ENCODE measurements at regions not wholly inside any gene's neighbourhood (a gene's known extent, or its start where the extent isn't known, plus 50 kb on each side); places are given as distances from the start of the nearest gene placed in this dataset.

DNA sequence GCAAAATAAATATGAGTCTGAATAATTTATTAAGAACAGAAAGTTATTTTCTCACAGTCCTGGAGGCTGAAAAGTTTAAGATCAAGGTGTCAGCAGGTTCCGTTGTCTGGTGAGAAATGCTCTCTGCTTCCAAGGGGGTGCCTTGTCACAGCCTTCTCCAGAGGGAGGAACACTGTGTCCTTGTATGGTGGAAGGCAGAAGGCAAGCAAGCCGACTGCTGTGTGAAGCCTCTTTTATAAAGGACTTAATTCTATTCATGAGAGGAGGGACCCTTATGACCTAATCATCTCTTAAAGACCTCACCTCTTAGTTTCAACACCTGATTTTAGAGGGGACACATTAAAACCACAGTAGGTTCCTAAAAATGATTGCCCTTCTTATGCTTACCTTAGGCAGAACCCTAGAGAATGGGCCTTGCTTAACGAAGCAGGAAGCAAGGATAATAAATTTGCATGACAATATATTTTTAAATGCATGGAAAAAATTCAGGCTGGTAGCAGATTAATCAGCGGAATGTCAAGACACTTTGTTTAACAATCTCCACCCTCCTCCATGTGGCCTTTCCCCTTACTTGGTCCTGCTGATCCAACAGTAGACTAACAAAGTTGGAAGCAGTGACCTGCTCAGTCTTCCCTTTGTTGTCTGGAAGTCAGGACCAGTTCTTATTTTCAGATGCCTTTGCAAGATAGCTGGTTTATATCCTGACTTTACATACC is 154.9 kb downstream of the DYRK2 start:
- Mint-ChIP-seq H3K4me1 (no peaks in the 10 kb centered on the region), H3K27me3 (no peaks in the 10 kb centered on the region), H3K4me3 (no peak overlapping the region), H3K9me3 (no peaks in the 10 kb centered on the region), H3K36me3 (ENCODE audit: low read depth) (no peaks in the 10 kb centered on the region), H3K27ac (no peak overlapping the region)
- POLR2A ChIA-PET, result no interaction called here
- CTCF ChIA-PET, result no interaction called here
- ATAC-seq (ENCODE audit: low read depth), result no peak
- DNase-seq, result no peak
- intact Hi-C loops (cut with micrococcal nuclease), result no loop called here
- TF ChIP-seq, protein P1, sequence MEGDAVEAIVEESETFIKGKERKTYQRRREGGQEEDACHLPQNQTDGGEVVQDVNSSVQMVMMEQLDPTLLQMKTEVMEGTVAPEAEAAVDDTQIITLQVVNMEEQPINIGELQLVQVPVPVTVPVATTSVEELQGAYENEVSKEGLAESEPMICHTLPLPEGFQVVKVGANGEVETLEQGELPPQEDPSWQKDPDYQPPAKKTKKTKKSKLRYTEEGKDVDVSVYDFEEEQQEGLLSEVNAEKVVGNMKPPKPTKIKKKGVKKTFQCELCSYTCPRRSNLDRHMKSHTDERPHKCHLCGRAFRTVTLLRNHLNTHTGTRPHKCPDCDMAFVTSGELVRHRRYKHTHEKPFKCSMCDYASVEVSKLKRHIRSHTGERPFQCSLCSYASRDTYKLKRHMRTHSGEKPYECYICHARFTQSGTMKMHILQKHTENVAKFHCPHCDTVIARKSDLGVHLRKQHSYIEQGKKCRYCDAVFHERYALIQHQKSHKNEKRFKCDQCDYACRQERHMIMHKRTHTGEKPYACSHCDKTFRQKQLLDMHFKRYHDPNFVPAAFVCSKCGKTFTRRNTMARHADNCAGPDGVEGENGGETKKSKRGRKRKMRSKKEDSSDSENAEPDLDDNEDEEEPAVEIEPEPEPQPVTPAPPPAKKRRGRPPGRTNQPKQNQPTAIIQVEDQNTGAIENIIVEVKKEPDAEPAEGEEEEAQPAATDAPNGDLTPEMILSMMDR (IDR thresholded peaks at IDR 0.05), result no peak

DNA sequence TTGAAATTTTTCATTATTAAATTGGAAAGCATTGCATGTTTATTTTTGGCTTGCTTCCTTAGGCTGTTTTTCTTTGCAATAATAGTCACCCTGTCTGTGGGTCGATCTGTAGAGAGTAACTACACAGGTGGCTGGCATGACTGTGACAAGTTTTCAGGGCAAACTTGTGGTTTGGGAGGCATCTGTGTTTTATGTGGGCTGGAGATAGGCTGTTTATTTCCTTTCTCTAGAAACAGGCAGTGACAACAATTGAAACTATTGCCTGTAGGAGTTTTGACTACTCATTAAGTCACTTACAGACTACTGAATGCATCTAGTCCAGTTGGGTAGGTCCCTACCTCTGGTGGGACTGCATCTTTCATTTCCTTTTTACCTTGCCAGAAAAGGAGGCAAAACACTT is 155.6 kb downstream of the DYRK2 start:
- H3K4me3 Mint-ChIP-seq, result no peak overlapping the region
- ChIA-PET POLR2A (no interaction called here), CTCF (no interaction called here)
- ATAC-seq (ENCODE audit: low read depth) (no peak), DNase-seq (no peak)
- intact Hi-C loops (cut with micrococcal nuclease), result no loop called here
- H3K4me1 Mint-ChIP-seq, result no peaks in the 10 kb centered on the region
- H3K27ac Mint-ChIP-seq, result no peak overlapping the region
- H3K27me3 Mint-ChIP-seq, result peaks cover 3% of the 10 kb centered on the region
- TF ChIP-seq, protein P1 (IDR thresholded peaks at IDR 0.05), result no peak
- no peaks in the 10 kb centered on the region for H3K9me3 Mint-ChIP-seq
- H3K36me3 Mint-ChIP-seq (ENCODE audit: low read depth), result no peaks in the 10 kb centered on the region

DNA sequence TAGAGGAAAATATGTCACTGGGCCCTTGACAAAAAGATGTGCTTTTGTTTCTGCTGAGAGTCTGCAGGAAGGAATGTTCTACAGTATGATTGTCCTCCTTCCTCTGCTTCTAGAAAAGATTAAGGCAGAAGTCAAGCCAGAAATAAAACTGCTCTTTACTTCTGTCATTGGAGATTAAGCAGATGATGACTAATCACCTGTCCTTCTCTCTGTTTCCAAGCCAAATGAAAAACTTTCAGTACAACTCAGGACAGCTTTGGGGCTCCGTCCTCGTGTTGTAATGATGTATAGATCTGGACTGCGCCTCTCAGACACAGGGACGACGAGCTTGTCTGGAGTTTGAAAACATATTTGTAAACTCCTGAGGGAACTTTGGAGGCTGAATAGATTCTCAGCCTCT is 159.3 kb downstream of the DYRK2 start:
- Mint-ChIP-seq H3K4me1 (no peaks in the 10 kb centered on the region), H3K4me3 (no peak overlapping the region), H3K36me3 (ENCODE audit: low read depth) (no peaks in the 10 kb centered on the region), H3K9me3 (no peaks in the 10 kb centered on the region), H3K27ac (no peak overlapping the region), H3K27me3 (peaks cover 3% of the 10 kb centered on the region)
- no peak for ATAC-seq (ENCODE audit: low read depth)
- DNase-seq, result no peak
- POLR2A ChIA-PET, result no interaction called here
- TF ChIP-seq, protein P1 (IDR thresholded peaks at IDR 0.05), result no peak
- CTCF ChIA-PET, result no interaction called here
- intact Hi-C loops (cut with micrococcal nuclease), result no loop called here

DNA sequence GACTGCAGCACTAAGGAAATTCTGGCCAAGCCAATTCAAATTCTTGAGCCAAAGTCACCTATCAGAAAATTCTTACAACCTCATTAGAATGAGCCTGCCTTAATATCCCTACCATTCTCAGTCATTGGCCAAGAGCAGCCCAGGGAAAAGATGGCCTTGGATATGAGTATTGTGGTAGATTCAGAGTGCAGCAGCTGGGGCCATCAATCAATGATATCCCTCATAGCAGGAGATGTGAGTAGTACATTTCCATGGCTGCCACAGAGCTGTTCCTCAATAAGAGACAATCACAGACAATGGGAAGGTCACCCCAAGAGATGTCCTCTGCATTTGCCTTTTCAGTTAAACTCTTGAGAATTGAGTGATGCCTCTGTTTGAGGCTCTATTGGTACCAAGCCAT is 161.6 kb downstream of the DYRK2 start:
- ChIA-PET CTCF (no interaction called here), POLR2A (no interaction called here)

More for the DNA sequence above, 161.6 kb downstream of the DYRK2 start:
- no peaks in the 10 kb centered on the region for H3K9me3 Mint-ChIP-seq
- H3K4me3 Mint-ChIP-seq, result no peak overlapping the region
- ATAC-seq (ENCODE audit: low read depth), result no peak
- H3K4me1 Mint-ChIP-seq, result no peaks in the 10 kb centered on the region
- intact Hi-C loops (cut with micrococcal nuclease), result loop anchor here (10.0 kb wide), 1 partner anchor 55 kb away; no protein-coding TSS in a partner anchor
- H3K27ac Mint-ChIP-seq, result no peak overlapping the region
- peaks cover 3% of the 10 kb centered on the region for H3K27me3 Mint-ChIP-seq
- no peak for DNase-seq
- no peaks in the 10 kb centered on the region for H3K36me3 Mint-ChIP-seq (ENCODE audit: low read depth)
- TF ChIP-seq, protein P1 (IDR thresholded peaks at IDR 0.05), result no peak

Measured in activated B cell treated with CpG ODN at 0.5 μM for 24 hours (primary cell).